ENCODE measurements at regions not wholly inside any gene's neighbourhood (a gene's known extent, or its start where the extent isn't known, plus 50 kb on each side); places are given as distances from the start of the nearest gene placed in this dataset.

- TF ChIP-seq ZNF274 (IDR thresholded peaks at IDR 0.05; ENCODE audit: borderline replicate concordance, extremely low read depth, low read length) = no peak
- TF ChIP-seq CTCF (IDR thresholded peaks at IDR 0.05; ENCODE audit: control extremely low read depth in 1 of 3, insufficient read depth in 1 of 3, low read depth in 1 of 3, low read length in 3 of 3) = no peak
- TF ChIP-seq FOSL1 (IDR thresholded peaks at IDR 0.05; ENCODE audit: insufficient read depth, low read depth, low read length) = no peak
Measured at GRCh38 chr4:81541161-81541945, 69.6 kb upstream of the RASGEF1B start (continued).

Measured in H1 (cell line).